BJ (cell line): ENCODE measurements at regions not wholly inside any gene's neighbourhood (a gene's known extent, or its start where the extent isn't known, plus 50 kb on each side); places are given as distances from the start of the nearest gene placed in this dataset.

Source experiments
- CTCF ChIA-PET: fragments of 350-600 bp; formaldehyde crosslinking; extraction: SDS; loops from one replicate; lab custom pipeline; 2021; ENCODE audit warnings: antibody characterized with exemption, inconsistent platforms; lab: Yijun Ruan, JAX
- POLR2A ChIA-PET: fragments of 300-600 bp; sonication (Branson Sonifier 250); formaldehyde crosslinking; extraction: SDS; loops from one replicate; lab custom pipeline; 2021; ENCODE audit warnings: antibody characterized with exemption; lab: Charles Lee
- DNase-seq: peaks from one replicate; pipeline ENCODE4 v3.0.0-alpha.2; 2011; ENCODE audit warnings: low read depth
- H3K27me3 ChIP-seq: 2 replicates; pipeline ENCODE4 v1.6.0; 2011; ENCODE audit warnings: low read length; ENCODE audit not compliant: control insufficient read depth, insufficient read depth
- H3K36me3 ChIP-seq: 2 replicates; pipeline ENCODE4 v1.5.1; 2011; ENCODE audit warnings: low read length; ENCODE audit not compliant: control insufficient read depth, insufficient read depth
- H3K4me3 ChIP-seq: 2 replicates; pipeline ENCODE4 v1.5.1; 2011; ENCODE audit warnings: low read depth, mild to moderate bottlenecking, control low read depth, low read length
- CTCF ChIP-seq: IDR thresholded peaks from 2 replicates; pipeline ENCODE4 v1.5.1; 2011; ENCODE audit warnings: low read depth, mild to moderate bottlenecking, control low read depth, inconsistent platforms, low read length, moderate library complexity; ENCODE audit not compliant: insufficient read depth

- ChIA-PET POLR2A (no interaction called here), CTCF (no interaction called here)
- H3K4me3 ChIP-seq: no peak overlapping the region
- no peaks in the 10 kb centered on the region for H3K36me3 ChIP-seq
- no peaks in the 10 kb centered on the region for H3K27me3 ChIP-seq
- DNase-seq: no peak
- no peak for TF ChIP-seq CTCF
Observed at GRCh38 chr7:109154748-109155147, 585.1 kb downstream of the DNAJB9 start.

GRCh38 chr7:109158246-109158645, 588.6 kb downstream of the DNAJB9 start:
- Histone ChIP-seq H3K4me3 (no peak overlapping the region), H3K27me3 (no peaks in the 10 kb centered on the region), H3K36me3 (no peaks in the 10 kb centered on the region)
- POLR2A ChIA-PET: no interaction called here
- CTCF ChIA-PET: no interaction called here
- no peak for DNase-seq
- no peak for TF ChIP-seq CTCF

- ChIA-PET CTCF (interaction anchor here (1.1 kb wide), 1 partner anchor 30 kb away, joined by 3 read pairs; no protein-coding TSS in a partner anchor), POLR2A (no interaction called here)
- Histone ChIP-seq H3K36me3 (no peaks in the 10 kb centered on the region), H3K27me3 (no peaks in the 10 kb centered on the region), H3K4me3 (no peak overlapping the region)
- no peak for DNase-seq
- TF ChIP-seq CTCF: no peak
Observed at GRCh38 chr7:109176661-109177060, 607.0 kb downstream of the DNAJB9 start.

- no peak for TF ChIP-seq CTCF
- H3K27me3 ChIP-seq: no peaks in the 10 kb centered on the region
- no peak for DNase-seq
- ChIA-PET CTCF (interaction anchor here (0.6 kb wide), 1 partner anchor 251 kb away, joined by 4 read pairs; no protein-coding TSS in a partner anchor), POLR2A (no interaction called here)
- H3K36me3 ChIP-seq: no peaks in the 10 kb centered on the region
- H3K4me3 ChIP-seq: no peak overlapping the region
Observed at GRCh38 chr7:109178342-109178741, 608.7 kb downstream of the DNAJB9 start.

GRCh38 chr7:109179601-109180000, 609.9 kb downstream of the DNAJB9 start:
- POLR2A ChIA-PET: no interaction called here
- CTCF ChIA-PET: no interaction called here
- Histone ChIP-seq H3K4me3 (no peak overlapping the region), H3K27me3 (no peaks in the 10 kb centered on the region), H3K36me3 (no peaks in the 10 kb centered on the region)
- TF ChIP-seq CTCF: no peak
- no peak for DNase-seq
